GM12878 (cell line): ENCODE measurements at regions not wholly inside any gene's neighbourhood (a gene's known extent, or its start where the extent isn't known, plus 50 kb on each side); places are given as distances from the start of the nearest gene placed in this dataset.

ENCODE experiments used
- CHD2 ChIP-seq: IDR thresholded peaks from 2 replicates; pipeline ENCODE4 v1.6.1; 2011; ENCODE audit warnings: low read depth, low read length, improper control_type of control experiment, borderline replicate concordance
- EZH2 ChIP-seq: IDR thresholded peaks from 2 replicates; pipeline ENCODE4 v1.6.1; 2012; ENCODE audit warnings: low read depth, mild to moderate bottlenecking, control low read depth, inconsistent platforms, low read length, borderline replicate concordance; ENCODE audit not compliant: control insufficient read depth
- MXI1 ChIP-seq: fragments of 150-350 bp; IDR thresholded peaks from 2 replicates; pipeline ENCODE4 v1.6.1; 2011; ENCODE audit warnings: low read depth, mild to moderate bottlenecking, inconsistent platforms, low read length, improper control_type of control experiment
- NFYB ChIP-seq: IDR thresholded peaks from 2 replicates; pipeline ENCODE4 v1.6.1; 2011; ENCODE audit warnings: low read depth, mild to moderate bottlenecking, low read length, improper control_type of control experiment, moderate library complexity; ENCODE audit not compliant: insufficient read depth
- RAD21 ChIP-seq: IDR thresholded peaks from 2 replicates; pipeline ENCODE4 v1.6.1; 2011; ENCODE audit warnings: mild to moderate bottlenecking, low read depth, low read length, moderate library complexity; ENCODE audit not compliant: insufficient read depth
- RB1 ChIP-seq: fragments of 450-650 bp; formaldehyde crosslinking; IDR thresholded peaks from 2 replicates; pipeline ENCODE4 v1.6.1; 2017; ENCODE audit warnings: mild to moderate bottlenecking, borderline replicate concordance
- RBBP5 ChIP-seq: fragments of 200-600 bp; sonication (generic); conservative IDR thresholded peaks from 2 replicates; pipeline ENCODE4 v1.6.1; 2016
- YY1 ChIP-seq: IDR thresholded peaks from 2 replicates; pipeline ENCODE4 v1.6.1; 2011; ENCODE audit warnings: low read depth, mild to moderate bottlenecking, low read length
- ZZZ3 ChIP-seq: IDR thresholded peaks from 2 replicates; pipeline ENCODE4 v1.6.1; 2011; ENCODE audit warnings: low read depth; ENCODE audit not compliant: control insufficient read depth, insufficient read length
- TF ChIP-seq, protein P1 (sequence below), 3 experiments: IDR thresholded peaks in 2 of 3; conservative IDR thresholded peaks in 1 of 3; 2 replicates each; pipeline ENCODE4 v1.5.1; 2011; ENCODE audit warnings: low read depth in 3 of 3, low read length in 3 of 3, mild to moderate bottlenecking in 3 of 3, control low read depth in 2 of 3, moderate library complexity in 2 of 3, inconsistent platforms in 1 of 3, mixed read lengths in 1 of 3; ENCODE audit not compliant: control insufficient read depth in 2 of 3, insufficient read depth in 1 of 3; ENCODE audit errors: extremely low read depth in 1 of 3
- TF ChIP-seq, protein P2 (sequence below): fragments of 150-350 bp; IDR thresholded peaks from 2 replicates; pipeline ENCODE4 v1.6.1; 2014; ENCODE audit warnings: mild to moderate bottlenecking, low read depth, low read length
- TF ChIP-seq, protein P3 (sequence below): IDR thresholded peaks from 2 replicates; pipeline ENCODE4 v1.6.1; 2011; ENCODE audit warnings: low read depth, low read length, improper control_type of control experiment, borderline replicate concordance
- TF ChIP-seq, protein P4 (sequence below): fragments of 450-650 bp; IDR thresholded peaks from 2 replicates; pipeline ENCODE4 v1.6.1; 2017; ENCODE audit warnings: mild to moderate bottlenecking, moderate library complexity
- TF ChIP-seq, protein P5 (sequence below): IDR thresholded peaks from 2 replicates; pipeline ENCODE4 v1.6.1; 2012; ENCODE audit warnings: mild to moderate bottlenecking, low read depth, low read length

DNA sequence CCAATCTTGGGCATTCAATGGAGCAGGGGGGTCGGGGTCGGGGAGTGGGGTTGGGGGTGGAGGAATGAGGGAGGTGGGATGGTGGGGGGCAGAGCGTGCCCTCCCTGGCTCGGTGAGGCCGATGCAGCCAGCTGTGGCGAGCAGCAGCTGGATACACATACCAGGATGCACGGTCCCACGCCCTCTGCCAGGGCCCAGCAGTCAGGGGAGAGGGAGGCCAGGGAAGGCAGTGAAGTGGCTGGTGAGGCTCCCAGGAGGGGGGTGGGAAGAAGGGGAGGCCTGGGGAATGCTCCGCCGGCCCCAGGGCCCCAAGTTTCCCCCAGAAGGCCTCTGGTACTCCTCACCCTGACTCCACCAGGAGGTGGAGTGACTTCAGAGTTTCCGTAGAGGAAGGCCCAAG is 77.6 kb upstream of the LHX1 start:
- TF ChIP-seq, protein P1, sequence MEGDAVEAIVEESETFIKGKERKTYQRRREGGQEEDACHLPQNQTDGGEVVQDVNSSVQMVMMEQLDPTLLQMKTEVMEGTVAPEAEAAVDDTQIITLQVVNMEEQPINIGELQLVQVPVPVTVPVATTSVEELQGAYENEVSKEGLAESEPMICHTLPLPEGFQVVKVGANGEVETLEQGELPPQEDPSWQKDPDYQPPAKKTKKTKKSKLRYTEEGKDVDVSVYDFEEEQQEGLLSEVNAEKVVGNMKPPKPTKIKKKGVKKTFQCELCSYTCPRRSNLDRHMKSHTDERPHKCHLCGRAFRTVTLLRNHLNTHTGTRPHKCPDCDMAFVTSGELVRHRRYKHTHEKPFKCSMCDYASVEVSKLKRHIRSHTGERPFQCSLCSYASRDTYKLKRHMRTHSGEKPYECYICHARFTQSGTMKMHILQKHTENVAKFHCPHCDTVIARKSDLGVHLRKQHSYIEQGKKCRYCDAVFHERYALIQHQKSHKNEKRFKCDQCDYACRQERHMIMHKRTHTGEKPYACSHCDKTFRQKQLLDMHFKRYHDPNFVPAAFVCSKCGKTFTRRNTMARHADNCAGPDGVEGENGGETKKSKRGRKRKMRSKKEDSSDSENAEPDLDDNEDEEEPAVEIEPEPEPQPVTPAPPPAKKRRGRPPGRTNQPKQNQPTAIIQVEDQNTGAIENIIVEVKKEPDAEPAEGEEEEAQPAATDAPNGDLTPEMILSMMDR (IDR thresholded peaks at IDR 0.05 in 2 of 3, conservative IDR thresholded peaks at IDR 0.05 in 1 of 3; ENCODE audit: control insufficient read depth in 2 of 3, extremely low read depth in 1 of 3, insufficient read depth in 1 of 3, low read depth in 3 of 3, low read length in 3 of 3): no peak
- TF ChIP-seq EZH2 (no peak), CHD2 (no peak), NFYB (no peak), MXI1 (no peak), RB1 (no peak), YY1 (no peak), ZZZ3 (no peak), RBBP5 (no peak), RAD21 (no peak)
- TF ChIP-seq, protein P2, sequence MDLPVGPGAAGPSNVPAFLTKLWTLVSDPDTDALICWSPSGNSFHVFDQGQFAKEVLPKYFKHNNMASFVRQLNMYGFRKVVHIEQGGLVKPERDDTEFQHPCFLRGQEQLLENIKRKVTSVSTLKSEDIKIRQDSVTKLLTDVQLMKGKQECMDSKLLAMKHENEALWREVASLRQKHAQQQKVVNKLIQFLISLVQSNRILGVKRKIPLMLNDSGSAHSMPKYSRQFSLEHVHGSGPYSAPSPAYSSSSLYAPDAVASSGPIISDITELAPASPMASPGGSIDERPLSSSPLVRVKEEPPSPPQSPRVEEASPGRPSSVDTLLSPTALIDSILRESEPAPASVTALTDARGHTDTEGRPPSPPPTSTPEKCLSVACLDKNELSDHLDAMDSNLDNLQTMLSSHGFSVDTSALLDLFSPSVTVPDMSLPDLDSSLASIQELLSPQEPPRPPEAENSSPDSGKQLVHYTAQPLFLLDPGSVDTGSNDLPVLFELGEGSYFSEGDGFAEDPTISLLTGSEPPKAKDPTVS: no peak
- TF ChIP-seq, protein P3, sequence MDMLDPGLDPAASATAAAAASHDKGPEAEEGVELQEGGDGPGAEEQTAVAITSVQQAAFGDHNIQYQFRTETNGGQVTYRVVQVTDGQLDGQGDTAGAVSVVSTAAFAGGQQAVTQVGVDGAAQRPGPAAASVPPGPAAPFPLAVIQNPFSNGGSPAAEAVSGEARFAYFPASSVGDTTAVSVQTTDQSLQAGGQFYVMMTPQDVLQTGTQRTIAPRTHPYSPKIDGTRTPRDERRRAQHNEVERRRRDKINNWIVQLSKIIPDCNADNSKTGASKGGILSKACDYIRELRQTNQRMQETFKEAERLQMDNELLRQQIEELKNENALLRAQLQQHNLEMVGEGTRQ: no peak
- TF ChIP-seq, protein P4, sequence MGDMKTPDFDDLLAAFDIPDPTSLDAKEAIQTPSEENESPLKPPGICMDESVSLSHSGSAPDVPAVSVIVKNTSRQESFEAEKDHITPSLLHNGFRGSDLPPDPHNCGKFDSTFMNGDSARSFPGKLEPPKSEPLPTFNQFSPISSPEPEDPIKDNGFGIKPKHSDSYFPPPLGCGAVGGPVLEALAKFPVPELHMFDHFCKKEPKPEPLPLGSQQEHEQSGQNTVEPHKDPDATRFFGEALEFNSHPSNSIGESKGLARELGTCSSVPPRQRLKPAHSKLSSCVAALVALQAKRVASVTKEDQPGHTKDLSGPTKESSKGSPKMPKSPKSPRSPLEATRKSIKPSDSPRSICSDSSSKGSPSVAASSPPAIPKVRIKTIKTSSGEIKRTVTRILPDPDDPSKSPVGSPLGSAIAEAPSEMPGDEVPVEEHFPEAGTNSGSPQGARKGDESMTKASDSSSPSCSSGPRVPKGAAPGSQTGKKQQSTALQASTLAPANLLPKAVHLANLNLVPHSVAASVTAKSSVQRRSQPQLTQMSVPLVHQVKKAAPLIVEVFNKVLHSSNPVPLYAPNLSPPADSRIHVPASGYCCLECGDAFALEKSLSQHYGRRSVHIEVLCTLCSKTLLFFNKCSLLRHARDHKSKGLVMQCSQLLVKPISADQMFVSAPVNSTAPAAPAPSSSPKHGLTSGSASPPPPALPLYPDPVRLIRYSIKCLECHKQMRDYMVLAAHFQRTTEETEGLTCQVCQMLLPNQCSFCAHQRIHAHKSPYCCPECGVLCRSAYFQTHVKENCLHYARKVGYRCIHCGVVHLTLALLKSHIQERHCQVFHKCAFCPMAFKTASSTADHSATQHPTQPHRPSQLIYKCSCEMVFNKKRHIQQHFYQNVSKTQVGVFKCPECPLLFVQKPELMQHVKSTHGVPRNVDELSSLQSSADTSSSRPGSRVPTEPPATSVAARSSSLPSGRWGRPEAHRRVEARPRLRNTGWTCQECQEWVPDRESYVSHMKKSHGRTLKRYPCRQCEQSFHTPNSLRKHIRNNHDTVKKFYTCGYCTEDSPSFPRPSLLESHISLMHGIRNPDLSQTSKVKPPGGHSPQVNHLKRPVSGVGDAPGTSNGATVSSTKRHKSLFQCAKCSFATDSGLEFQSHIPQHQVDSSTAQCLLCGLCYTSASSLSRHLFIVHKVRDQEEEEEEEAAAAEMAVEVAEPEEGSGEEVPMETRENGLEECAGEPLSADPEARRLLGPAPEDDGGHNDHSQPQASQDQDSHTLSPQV: no peak
- TF ChIP-seq, protein P5, sequence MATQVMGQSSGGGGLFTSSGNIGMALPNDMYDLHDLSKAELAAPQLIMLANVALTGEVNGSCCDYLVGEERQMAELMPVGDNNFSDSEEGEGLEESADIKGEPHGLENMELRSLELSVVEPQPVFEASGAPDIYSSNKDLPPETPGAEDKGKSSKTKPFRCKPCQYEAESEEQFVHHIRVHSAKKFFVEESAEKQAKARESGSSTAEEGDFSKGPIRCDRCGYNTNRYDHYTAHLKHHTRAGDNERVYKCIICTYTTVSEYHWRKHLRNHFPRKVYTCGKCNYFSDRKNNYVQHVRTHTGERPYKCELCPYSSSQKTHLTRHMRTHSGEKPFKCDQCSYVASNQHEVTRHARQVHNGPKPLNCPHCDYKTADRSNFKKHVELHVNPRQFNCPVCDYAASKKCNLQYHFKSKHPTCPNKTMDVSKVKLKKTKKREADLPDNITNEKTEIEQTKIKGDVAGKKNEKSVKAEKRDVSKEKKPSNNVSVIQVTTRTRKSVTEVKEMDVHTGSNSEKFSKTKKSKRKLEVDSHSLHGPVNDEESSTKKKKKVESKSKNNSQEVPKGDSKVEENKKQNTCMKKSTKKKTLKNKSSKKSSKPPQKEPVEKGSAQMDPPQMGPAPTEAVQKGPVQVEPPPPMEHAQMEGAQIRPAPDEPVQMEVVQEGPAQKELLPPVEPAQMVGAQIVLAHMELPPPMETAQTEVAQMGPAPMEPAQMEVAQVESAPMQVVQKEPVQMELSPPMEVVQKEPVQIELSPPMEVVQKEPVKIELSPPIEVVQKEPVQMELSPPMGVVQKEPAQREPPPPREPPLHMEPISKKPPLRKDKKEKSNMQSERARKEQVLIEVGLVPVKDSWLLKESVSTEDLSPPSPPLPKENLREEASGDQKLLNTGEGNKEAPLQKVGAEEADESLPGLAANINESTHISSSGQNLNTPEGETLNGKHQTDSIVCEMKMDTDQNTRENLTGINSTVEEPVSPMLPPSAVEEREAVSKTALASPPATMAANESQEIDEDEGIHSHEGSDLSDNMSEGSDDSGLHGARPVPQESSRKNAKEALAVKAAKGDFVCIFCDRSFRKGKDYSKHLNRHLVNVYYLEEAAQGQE: no peak
